ENCODE measurements at regions not wholly inside any gene's neighbourhood (a gene's known extent, or its start where the extent isn't known, plus 50 kb on each side); places are given as distances from the start of the nearest gene placed in this dataset.

GRCh38 chr16:56022818-56023217 is 147.6 kb upstream of the CES5A start:
- no peak for TF ChIP-seq CTCF (IDR thresholded peaks at IDR 0.05; ENCODE audit: poor library complexity, severe bottlenecking)
- no peak for DNase-seq (ENCODE audit: low spot score)
- H3K36me3 ChIP-seq (ENCODE audit: low read depth): no peaks in the 10 kb centered on the region
- no peaks in the 10 kb centered on the region for H3K9me3 ChIP-seq (ENCODE audit: severe bottlenecking)
- no peak overlapping the region for H3K27ac ChIP-seq (ENCODE audit: poor library complexity, severe bottlenecking)
- H3K27me3 ChIP-seq (ENCODE audit: insufficient read depth, poor library complexity, severe bottlenecking): peaks cover 10% of the 10 kb centered on the region
- H3K4me1 ChIP-seq (ENCODE audit: insufficient read depth, poor library complexity, severe bottlenecking): no peaks in the 10 kb centered on the region
- H3K4me3 ChIP-seq (ENCODE audit: severe bottlenecking): no peak overlapping the region
- ATAC-seq (ENCODE audit: low read depth): no peak

- no peaks in the 10 kb centered on the region for H3K36me3 ChIP-seq (ENCODE audit: low read depth)
- H3K9me3 ChIP-seq (ENCODE audit: severe bottlenecking): no peaks in the 10 kb centered on the region
- H3K4me3 ChIP-seq (ENCODE audit: severe bottlenecking): no peak overlapping the region
- DNase-seq (ENCODE audit: low spot score) (no peak), ATAC-seq (ENCODE audit: low read depth) (no peak)
- peaks cover 23% of the 10 kb centered on the region for H3K27me3 ChIP-seq (ENCODE audit: insufficient read depth, poor library complexity, severe bottlenecking)
- TF ChIP-seq CTCF (IDR thresholded peaks at IDR 0.05; ENCODE audit: poor library complexity, severe bottlenecking): no peak
- no peak overlapping the region for H3K27ac ChIP-seq (ENCODE audit: poor library complexity, severe bottlenecking)
- H3K4me1 ChIP-seq (ENCODE audit: insufficient read depth, poor library complexity, severe bottlenecking): no peaks in the 10 kb centered on the region
These were observed 144.1 kb upstream of the CES5A start for GRCh38 chr16:56019274-56019673.

- peaks cover 16% of the 10 kb centered on the region for H3K27me3 ChIP-seq (ENCODE audit: insufficient read depth, poor library complexity, severe bottlenecking)
- ATAC-seq (ENCODE audit: low read depth): peak; percentile 52; the same call in 1 of the 3 replicates
- no peak overlapping the region for H3K27ac ChIP-seq (ENCODE audit: poor library complexity, severe bottlenecking)
- no peak for DNase-seq (ENCODE audit: low spot score)
- H3K4me1 ChIP-seq (ENCODE audit: insufficient read depth, poor library complexity, severe bottlenecking): no peaks in the 10 kb centered on the region
- no peak overlapping the region for H3K4me3 ChIP-seq (ENCODE audit: severe bottlenecking)
- no peak for TF ChIP-seq CTCF (IDR thresholded peaks at IDR 0.05; ENCODE audit: poor library complexity, severe bottlenecking)
- H3K36me3 ChIP-seq (ENCODE audit: low read depth): no peaks in the 10 kb centered on the region
- no peaks in the 10 kb centered on the region for H3K9me3 ChIP-seq (ENCODE audit: severe bottlenecking)
These were observed 138.9 kb upstream of the CES5A start for GRCh38 chr16:56013962-56014552.

- DNase-seq (ENCODE audit: low spot score): no peak
- no peaks in the 10 kb centered on the region for H3K9me3 ChIP-seq (ENCODE audit: severe bottlenecking)
- H3K27ac ChIP-seq (ENCODE audit: poor library complexity, severe bottlenecking): no peak overlapping the region
- TF ChIP-seq CTCF (IDR thresholded peaks at IDR 0.05; ENCODE audit: poor library complexity, severe bottlenecking): no peak
- H3K36me3 ChIP-seq (ENCODE audit: low read depth): no peaks in the 10 kb centered on the region
- no peaks in the 10 kb centered on the region for H3K4me1 ChIP-seq (ENCODE audit: insufficient read depth, poor library complexity, severe bottlenecking)
- H3K27me3 ChIP-seq (ENCODE audit: insufficient read depth, poor library complexity, severe bottlenecking): peaks cover 12% of the 10 kb centered on the region
- H3K4me3 ChIP-seq (ENCODE audit: severe bottlenecking): no peak overlapping the region
- ATAC-seq (ENCODE audit: low read depth): no peak
These were observed 137.3 kb upstream of the CES5A start for GRCh38 chr16:56012482-56012811.

- H3K4me3 ChIP-seq (ENCODE audit: severe bottlenecking): no peak overlapping the region
- DNase-seq (ENCODE audit: low spot score) (no peak), ATAC-seq (ENCODE audit: low read depth) (no peak)
- H3K4me1 ChIP-seq (ENCODE audit: insufficient read depth, poor library complexity, severe bottlenecking): no peaks in the 10 kb centered on the region
- no peak overlapping the region for H3K27ac ChIP-seq (ENCODE audit: poor library complexity, severe bottlenecking)
- no peak for TF ChIP-seq CTCF (IDR thresholded peaks at IDR 0.05; ENCODE audit: poor library complexity, severe bottlenecking)
- H3K27me3 ChIP-seq (ENCODE audit: insufficient read depth, poor library complexity, severe bottlenecking): peaks cover 10% of the 10 kb centered on the region
- H3K36me3 ChIP-seq (ENCODE audit: low read depth): no peaks in the 10 kb centered on the region
- no peaks in the 10 kb centered on the region for H3K9me3 ChIP-seq (ENCODE audit: severe bottlenecking)
These were observed 136.8 kb upstream of the CES5A start for GRCh38 chr16:56011808-56012481.

Data from RWPE2 (cell line).